NT2/D1 (cell line): ENCODE measurements at regions not wholly inside any gene's neighbourhood (a gene's known extent, or its start where the extent isn't known, plus 50 kb on each side); places are given as distances from the start of the nearest gene placed in this dataset.

ENCODE experiments used
- SUZ12 ChIP-seq: IDR thresholded peaks from 2 replicates; pipeline ENCODE4 v1.6.1; 2011; ENCODE audit not compliant: insufficient read length, insufficient read depth; ENCODE audit errors: extremely low read depth
- YY1 ChIP-seq: IDR thresholded peaks from 2 replicates; pipeline ENCODE4 v1.6.1; 2011; ENCODE audit not compliant: insufficient read length, insufficient read depth
- ZNF274 ChIP-seq: IDR thresholded peaks from 2 replicates; pipeline ENCODE4 v1.6.1; 2011; ENCODE audit warnings: mild to moderate bottlenecking, low read depth, low read length

DNA sequence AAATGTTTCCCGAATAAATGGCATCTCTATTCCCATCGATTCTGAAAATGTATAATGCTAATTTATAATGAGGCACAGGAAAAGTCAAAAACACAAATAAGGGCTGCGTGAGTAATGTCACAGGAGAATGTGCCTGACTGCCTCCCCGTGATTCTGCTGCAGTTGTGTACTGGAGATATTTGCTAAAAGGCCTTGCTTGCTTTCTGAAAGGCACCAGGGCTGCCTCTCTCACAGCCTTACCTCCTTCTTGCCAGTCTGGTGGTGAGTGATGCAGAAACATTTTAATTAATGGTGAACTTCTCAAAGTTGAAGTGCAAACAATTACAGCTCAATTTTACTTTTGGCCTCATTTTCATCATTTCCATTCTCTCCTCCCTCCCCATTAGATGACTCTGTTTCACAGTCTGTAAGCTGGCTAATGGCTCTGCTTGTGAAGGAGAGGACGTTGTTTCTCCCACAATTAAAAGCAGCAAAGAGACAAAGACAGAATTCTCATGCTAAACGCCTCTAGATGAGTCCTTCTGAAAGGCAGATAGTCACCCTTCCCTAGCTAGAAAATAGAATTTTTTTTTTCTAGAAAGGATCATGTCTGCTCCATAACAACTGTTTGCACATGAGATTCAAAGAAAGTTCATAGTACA is 377.6 kb downstream of the MDFIC start:
- TF ChIP-seq YY1: no peak
- TF ChIP-seq ZNF274: no peak
- no peak for TF ChIP-seq SUZ12
